ENCODE measurements at regions not wholly inside any gene's neighbourhood (a gene's known extent, or its start where the extent isn't known, plus 50 kb on each side); places are given as distances from the start of the nearest gene placed in this dataset.

GRCh38 chr2:190783513-190784263 is 96.9 kb upstream of the GLS start:
- intact Hi-C loops (cut with micrococcal nuclease; ENCODE audit: unreplicated experiment): loop anchor here (2.0 to 5.0 kb wide), 2 partner anchors 169 to 247 kb away; no protein-coding TSS in a partner anchor
- RAD21 ChIA-PET (ENCODE audit: unreplicated experiment): interaction anchor here (0.8 to 2.3 kb wide), 10 partner anchors 9 to 268 kb away, joined by 3 to 8 read pairs (median 6); no protein-coding TSS in a partner anchor
- no peak overlapping the region for H3K4me2 ChIP-seq (ENCODE audit: control insufficient read depth, insufficient read depth)
- H3K9me3 ChIP-seq (replicated peaks; ENCODE audit: control insufficient read depth, insufficient read depth, low read length): peaks cover 2% of the 10 kb centered on the region; the same call in 2 of the 3 replicates
- 93% methylated on average over 1 of the region's 1 CpG for WGBS (ENCODE audit: insufficient coverage, insufficient replicate concordance, low lambda C conversion rate, missing lambda C conversion rate)
- in situ Hi-C loops (cut with MboI): no loop called here
- SMC1A ChIA-PET (ENCODE audit: uncharacterized antibody, unreplicated experiment): interaction anchor here (0.6 to 3.7 kb wide), 19 partner anchors 10 to 401 kb away, joined by 3 to 19 read pairs (median 4); no protein-coding TSS in a partner anchor
- no peaks in the 10 kb centered on the region for H3K4me1 ChIP-seq (ENCODE audit: control insufficient read depth, insufficient read depth, low read length)
- BruUV-seq (replicated peaks): no TSS peak
- CTCF ChIA-PET: interaction anchor here (0.6 to 7.2 kb wide), 19 partner anchors 9 to 407 kb away, joined by 3 to 73 read pairs (median 5); no protein-coding TSS in a partner anchor
- no peak overlapping the region for H3K27ac ChIP-seq (ENCODE audit: control insufficient read depth, insufficient read depth)
- no peaks in the 10 kb centered on the region for H3K36me3 ChIP-seq (ENCODE audit: control insufficient read depth in 2 of 2, insufficient read depth in 2 of 2, low read length in 1 of 2)
- no peaks in the 10 kb centered on the region for H3K27me3 ChIP-seq (replicated peaks in 1 of 2; ENCODE audit: control insufficient read depth in 2 of 2, insufficient read depth in 2 of 2, low read length in 1 of 2)
- POLR2A ChIA-PET: interaction anchor here (1.4 kb wide), 1 partner anchor 11 kb away, joined by 4 read pairs; no protein-coding TSS in a partner anchor
- ATAC-seq (no peak), DNase-seq (ENCODE audit: low read depth, low spot score) (no peak), FAIRE-seq (no peak)
- H2AFZ ChIP-seq (ENCODE audit: control insufficient read depth, low read depth, low read length): no peak overlapping the region
- H3K4me3 ChIP-seq: no peak overlapping the region
- no peak overlapping the region for H3K9ac ChIP-seq (ENCODE audit: control insufficient read depth, insufficient read depth, low read length)
- H4K20me1 ChIP-seq (ENCODE audit: control insufficient read depth, insufficient read depth): no peaks in the 10 kb centered on the region
- no peaks in the 10 kb centered on the region for H3K79me2 ChIP-seq (ENCODE audit: control insufficient read depth, insufficient read depth, low read length)
- TF ChIP-seq TAF1 (IDR thresholded peaks at IDR 0.05; ENCODE audit: borderline replicate concordance, low read depth, low read length): no peak
- no peak for TF ChIP-seq STAT3 (IDR thresholded peaks at IDR 0.05; ENCODE audit: low read depth, low read length)
- no peak for TF ChIP-seq ZNF384 (IDR thresholded peaks at IDR 0.05; ENCODE audit: borderline replicate concordance, low read depth, low read length)
- TF ChIP-seq SUZ12 (IDR thresholded peaks at IDR 0.05; ENCODE audit: unreplicated experiment): no peak
- TF ChIP-seq SUPT20H (IDR thresholded peaks at IDR 0.05; ENCODE audit: borderline replicate concordance, control insufficient read depth, low read depth, low read length): no peak
- no peak for TF ChIP-seq ZZZ3 (IDR thresholded peaks at IDR 0.05; ENCODE audit: control insufficient read depth, insufficient read length, low read depth)
- TF ChIP-seq ZNF207 (IDR thresholded peaks at IDR 0.05; ENCODE audit: borderline replicate concordance): no peak
- no peak for TF ChIP-seq SMAD1 (IDR thresholded peaks at IDR 0.05; ENCODE audit: low read depth, partially characterized antibody)
- TF ChIP-seq GATAD2B (conservative IDR thresholded peaks at IDR 0.05; ENCODE audit: low read depth): no peak
- TF ChIP-seq SIX5 (IDR thresholded peaks at IDR 0.05; ENCODE audit: low read depth, low read length, severe bottlenecking): no peak
- TF ChIP-seq CBFB (IDR thresholded peaks at IDR 0.05; ENCODE audit: low read depth): no peak
- no peak for TF ChIP-seq STAT1 (conservative IDR thresholded peaks at IDR 0.05)
- TF ChIP-seq POLR2AphosphoS2 (IDR thresholded peaks at IDR 0.05; ENCODE audit: low read depth, low read length): no peak
- TF ChIP-seq CBX3 (IDR thresholded peaks at IDR 0.05; ENCODE audit: borderline replicate concordance, low read depth): no peak
- TF ChIP-seq TARDBP (IDR thresholded peaks at IDR 0.05; ENCODE audit: borderline replicate concordance): no peak
- TF ChIP-seq NKRF (conservative IDR thresholded peaks at IDR 0.05): no peak
- TF ChIP-seq NRF1 (conservative IDR thresholded peaks at IDR 0.05; ENCODE audit: low read depth, low read length): no peak
